ENCODE measurements at regions not wholly inside any gene's neighbourhood (a gene's known extent, or its start where the extent isn't known, plus 50 kb on each side); places are given as distances from the start of the nearest gene placed in this dataset.

- Histone ChIP-seq H3K9me1 (replicated peaks; ENCODE audit: control insufficient read depth, extremely low read depth, insufficient read depth, low read length) (no peaks in the 10 kb centered on the region), H3K9me3 (replicated peaks; ENCODE audit: control insufficient read depth, insufficient read depth, low read length) (no peaks in the 10 kb centered on the region), H2AFZ (ENCODE audit: low read depth, low read length) (no peak overlapping the region), H3K36me3 (ENCODE audit: control insufficient read depth in 2 of 2, extremely low read depth in 1 of 2, insufficient read depth in 2 of 2, low read length in 2 of 2) (no peaks in the 10 kb centered on the region), H4K20me1 (replicated peaks; ENCODE audit: control insufficient read depth, extremely low read depth, insufficient read depth, low read length) (no peaks in the 10 kb centered on the region), H3K9ac (replicated peaks; ENCODE audit: extremely low read depth, insufficient read depth, low read length) (no peak overlapping the region), H3K4me2 (ENCODE audit: insufficient read depth, low read length) (no peak overlapping the region), H3K79me2 (ENCODE audit: control insufficient read depth, insufficient read depth, low read length) (no peaks in the 10 kb centered on the region), H3K27ac (ENCODE audit: insufficient read depth, low read depth, low read length) (no peak overlapping the region), H3K27me3 (ENCODE audit: control insufficient read depth in 2 of 2, insufficient read depth in 2 of 2, low read length in 2 of 2) (no peaks in the 10 kb centered on the region), H3K4me1 (ENCODE audit: control insufficient read depth, extremely low read depth, insufficient read depth, low read length) (peaks cover 6% of the 10 kb centered on the region), H3K4me3 (replicated peaks in 1 of 3; ENCODE audit: insufficient read depth in 1 of 3, low read depth in 1 of 3, low read length in 3 of 3) (no peak overlapping the region)
- TF ChIP-seq JUN (IDR thresholded peaks at IDR 0.05; ENCODE audit: borderline replicate concordance, insufficient read depth, insufficient read length, low read depth) (no peak), EZH2 (IDR thresholded peaks at IDR 0.05; ENCODE audit: borderline replicate concordance, low read depth, low read length, severe bottlenecking) (no peak), MYC (IDR thresholded peaks at IDR 0.05; ENCODE audit: low read depth, low read length) (no peak), FOS (IDR thresholded peaks at IDR 0.05; ENCODE audit: borderline replicate concordance, insufficient read depth, low read length) (no peak), POLR2AphosphoS5 (IDR thresholded peaks at IDR 0.05; ENCODE audit: insufficient read depth, low read depth, low read length) (no peak), GATA2 (IDR thresholded peaks at IDR 0.05; ENCODE audit: insufficient read depth, insufficient read length, low read depth, low read length) (no peak), POLR2A (IDR thresholded peaks at IDR 0.05; ENCODE audit: low read depth, low read length) (no peak), CTCF (IDR thresholded peaks at IDR 0.05; ENCODE audit: extremely low read depth in 1 of 2, insufficient read depth in 1 of 2, low read depth in 1 of 2, low read length in 2 of 2) (no peak)
- TF ChIP-seq, protein P1, sequence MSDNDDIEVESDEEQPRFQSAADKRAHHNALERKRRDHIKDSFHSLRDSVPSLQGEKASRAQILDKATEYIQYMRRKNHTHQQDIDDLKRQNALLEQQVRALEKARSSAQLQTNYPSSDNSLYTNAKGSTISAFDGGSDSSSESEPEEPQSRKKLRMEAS (IDR thresholded peaks at IDR 0.05; ENCODE audit: insufficient read depth, insufficient read length): no peak
- ChIA-PET POLR2A (no interaction called here), CTCF (no interaction called here)
- dilution Hi-C loops (cut with MboI; ENCODE audit: extremely low pct_ligation_motif_present, low sequenced_read_pairs): no loop called here
- DNase-seq (ENCODE audit: low read depth, low spot score) (no peak), FAIRE-seq (no peak)
- intact Hi-C loops (cut with micrococcal nuclease): no loop called here
- BruUV-seq (replicated peaks): no TSS peak
Observed at GRCh38 chr5:125377141-125377540, 630.7 kb upstream of the ZNF608 start.

All from endothelial cell of umbilical vein (primary cell).